HEK293T (cell line): ENCODE measurements at regions not wholly inside any gene's neighbourhood (a gene's known extent, or its start where the extent isn't known, plus 50 kb on each side); places are given as distances from the start of the nearest gene placed in this dataset.

Source experiments
- ARNT ChIP-seq: fragments of 450-650 bp; IDR thresholded peaks from 2 replicates; pipeline ENCODE4 v1.6.1; 2017; ENCODE audit warnings: mild to moderate bottlenecking
- BHLHE40 ChIP-seq: fragments of 450-650 bp; IDR thresholded peaks from 2 replicates; pipeline ENCODE4 v1.6.1; 2016; ENCODE audit warnings: mild to moderate bottlenecking, moderate library complexity, borderline replicate concordance
- ELF4 ChIP-seq: fragments of 450-650 bp; IDR thresholded peaks from 2 replicates; pipeline ENCODE4 v1.6.1; 2017; ENCODE audit warnings: antibody characterized with exemption
- FOXA1 ChIP-seq: fragments of 450-650 bp; IDR thresholded peaks from 2 replicates; pipeline ENCODE4 v1.6.1; 2016; ENCODE audit warnings: mild to moderate bottlenecking
- FOXK2 ChIP-seq: fragments of 450-650 bp; IDR thresholded peaks from 2 replicates; pipeline ENCODE4 v1.6.1; 2016; ENCODE audit warnings: mild to moderate bottlenecking
- FOXM1 ChIP-seq: fragments of 450-650 bp; IDR thresholded peaks from 2 replicates; pipeline ENCODE4 v1.6.1; 2017; ENCODE audit warnings: mild to moderate bottlenecking, borderline replicate concordance
- SP1 ChIP-seq: fragments of 450-650 bp; IDR thresholded peaks from 2 replicates; pipeline ENCODE4 v1.6.1; 2017
- SUZ12 ChIP-seq: fragments of 450-650 bp; IDR thresholded peaks from 2 replicates; pipeline ENCODE4 v1.6.1; 2016; ENCODE audit warnings: mild to moderate bottlenecking
- ZNF384 ChIP-seq: fragments of 450-650 bp; IDR thresholded peaks from 2 replicates; pipeline ENCODE4 v1.6.1; 2016

- no peak for TF ChIP-seq SP1
- no peak for TF ChIP-seq SUZ12
- no peak for TF ChIP-seq FOXK2
- no peak for TF ChIP-seq ELF4
- no peak for TF ChIP-seq FOXA1
- TF ChIP-seq BHLHE40 = no peak
- TF ChIP-seq ZNF384 = no peak
- no peak for TF ChIP-seq ARNT
- TF ChIP-seq FOXM1 = no peak
Measured at GRCh38 chr4:62899646-62900364, 1509.4 kb downstream of the TECRL start.
